WTC11 (cell line): ENCODE measurements at regions not wholly inside any gene's neighbourhood (a gene's known extent, or its start where the extent isn't known, plus 50 kb on each side); places are given as distances from the start of the nearest gene placed in this dataset.
A peak's percentile ranks its signal among the peaks of the same experiment; 100 is the strongest.
"Not testable (repeated sequence)": the region's sequence is repeated elsewhere in the genome, so short reads cannot be mapped to it uniquely, and the experiment has no call there.

ENCODE experiments used
- ATAC-seq: fragments of 200-7000 bp; cut with Tn5 transposase; 2 replicates; pipeline ENCODE4 v1.10.0; 2021; ENCODE audit warnings: mild to moderate bottlenecking, moderate library complexity
- CTCF ChIA-PET: fragments of 300-600 bp; sonication (Branson Sonifier 250); formaldehyde crosslinking; loops from one replicate; lab custom pipeline; 2021; ENCODE audit warnings: antibody characterized with exemption; lab: Charles Lee
- POLR2A ChIA-PET: fragments of 350-600 bp; sonication (Branson Sonifier 250); formaldehyde crosslinking; loops from one replicate; lab custom pipeline; 2021; ENCODE audit warnings: antibody characterized with exemption; lab: Charles Lee
- DNase-seq: peaks from one replicate; pipeline ENCODE4 v3.0.0; 2021; ENCODE audit warnings: low spot score
- H3K27ac Mint-ChIP-seq: 2 replicates; pipeline ENCODE4 v1.8.0; 2021; ENCODE audit warnings: mixed read lengths
- H3K27me3 Mint-ChIP-seq: 2 replicates; pipeline ENCODE4 v1.8.0; 2021; ENCODE audit warnings: low read depth, mild to moderate bottlenecking, moderate library complexity, mixed read lengths
- H3K36me3 Mint-ChIP-seq: 2 replicates; pipeline ENCODE4 v1.8.0; 2021; ENCODE audit warnings: mixed read lengths
- H3K4me1 Mint-ChIP-seq: 2 replicates; pipeline ENCODE4 v1.8.0; 2022; ENCODE audit warnings: mixed read lengths
- H3K4me3 Mint-ChIP-seq: 2 replicates; pipeline ENCODE4 v1.8.0; 2021; ENCODE audit warnings: mild to moderate bottlenecking, moderate library complexity, mixed read lengths
- H3K9me3 Mint-ChIP-seq: 2 replicates; pipeline ENCODE4 v1.8.0; 2021; ENCODE audit warnings: mixed read lengths
- ARID4B ChIP-seq: sonication (generic); formaldehyde crosslinking; IDR thresholded peaks from 2 replicates; pipeline ENCODE4 v1.8.0; 2023; ENCODE audit warnings: missing genetic modification reagents, mild to moderate bottlenecking, borderline replicate concordance
- ATF6 ChIP-seq: sonication (generic); formaldehyde crosslinking; IDR thresholded peaks from 2 replicates; pipeline ENCODE4 v1.8.1; 2023; ENCODE audit warnings: mild to moderate bottlenecking, missing genetic modification reagents
- CTCF ChIP-seq: fragments of 200-600 bp; IDR thresholded peaks from 2 replicates; pipeline ENCODE4 v1.8.0; 2022; ENCODE audit warnings: antibody characterized with exemption
- E2F4 ChIP-seq: sonication (generic); formaldehyde crosslinking; IDR thresholded peaks from 2 replicates; pipeline ENCODE4 v1.8.1; 2022; ENCODE audit warnings: low read depth, mild to moderate bottlenecking, moderate library complexity, missing genetic modification reagents, borderline replicate concordance
- ERG ChIP-seq: fragments of 250-450 bp; sonication (Bioruptor Pico); IDR thresholded peaks from 2 replicates; pipeline ENCODE4 v1.8.0; 2021; ENCODE audit warnings: mild to moderate bottlenecking
- JAZF1 ChIP-seq: fragments of 250-450 bp; sonication (Bioruptor Pico); IDR thresholded peaks from 2 replicates; pipeline ENCODE4 v1.9.0; 2021; ENCODE audit warnings: moderate library complexity, mild to moderate bottlenecking, inconsistent platforms
- JUN ChIP-seq: sonication (generic); formaldehyde crosslinking; IDR thresholded peaks from 2 replicates; pipeline ENCODE4 v1.8.0; 2023; ENCODE audit warnings: mild to moderate bottlenecking, missing genetic modification reagents
- NFATC4 ChIP-seq: fragments of 250-450 bp; sonication (Bioruptor Pico); IDR thresholded peaks from 2 replicates; pipeline ENCODE4 v1.9.0; 2021; ENCODE audit warnings: mild to moderate bottlenecking
- NFYB ChIP-seq: sonication (generic); formaldehyde crosslinking; conservative IDR thresholded peaks from 2 replicates; pipeline ENCODE4 v1.8.0; 2022; ENCODE audit warnings: low read depth, missing genetic modification reagents
- RORB ChIP-seq: fragments of 250-450 bp; sonication (Bioruptor Pico); IDR thresholded peaks from 2 replicates; pipeline ENCODE4 v1.9.0; 2021; ENCODE audit warnings: mild to moderate bottlenecking
- TCF7 ChIP-seq: sonication (generic); formaldehyde crosslinking; IDR thresholded peaks from 2 replicates; pipeline ENCODE4 v1.8.0; 2022; ENCODE audit warnings: mild to moderate bottlenecking, low read depth, missing genetic modification reagents, moderate library complexity
- TEAD4 ChIP-seq: sonication (generic); formaldehyde crosslinking; IDR thresholded peaks from 2 replicates; pipeline ENCODE4 v1.8.0; 2022; ENCODE audit warnings: mild to moderate bottlenecking, missing genetic modification reagents
- ZNF219 ChIP-seq: sonication (generic); formaldehyde crosslinking; IDR thresholded peaks from 2 replicates; pipeline ENCODE4 v1.8.0; 2023; ENCODE audit warnings: missing genetic modification reagents, mild to moderate bottlenecking, borderline replicate concordance
- ZNF281 ChIP-seq: sonication (generic); formaldehyde crosslinking; IDR thresholded peaks from 2 replicates; pipeline ENCODE4 v1.8.0; 2023; ENCODE audit warnings: mild to moderate bottlenecking, missing genetic modification reagents
- ZNF317 ChIP-seq: sonication (generic); formaldehyde crosslinking; IDR thresholded peaks from 2 replicates; pipeline ENCODE4 v1.8.1; 2023; ENCODE audit warnings: low read depth, mild to moderate bottlenecking, moderate library complexity, missing genetic modification reagents, borderline replicate concordance
- ZNF416 ChIP-seq: fragments of 250-450 bp; sonication (Bioruptor Pico); IDR thresholded peaks from 2 replicates; pipeline ENCODE4 v1.9.0; 2021; ENCODE audit warnings: mild to moderate bottlenecking, inconsistent platforms
- ZNF512 ChIP-seq: sonication (generic); formaldehyde crosslinking; IDR thresholded peaks from 2 replicates; pipeline ENCODE4 v1.8.1; 2022; ENCODE audit warnings: missing genetic modification reagents, borderline replicate concordance

GRCh38 chr21:8411139-8411671 is 2110.2 kb upstream of the TPTE start:
- peak overlapping the region; percentile 83 for H3K27ac Mint-ChIP-seq
- CTCF ChIA-PET, H3K36me3 Mint-ChIP-seq, H3K4me3 Mint-ChIP-seq, H3K4me1 Mint-ChIP-seq, POLR2A ChIA-PET, H3K9me3 Mint-ChIP-seq, H3K27me3 Mint-ChIP-seq, ATAC-seq, DNase-seq: not testable (repeated sequence)

GRCh38 chr21:8419925-8420560 is 2101.3 kb upstream of the TPTE start:
- H3K4me1 Mint-ChIP-seq, H3K9me3 Mint-ChIP-seq, POLR2A ChIA-PET, CTCF ChIA-PET, H3K27me3 Mint-ChIP-seq, H3K36me3 Mint-ChIP-seq, DNase-seq: not testable (repeated sequence)
- peak overlapping the region; percentile 95 for H3K27ac Mint-ChIP-seq
- H3K4me3 Mint-ChIP-seq: peak overlapping the region; percentile 4
- peak; percentile 83 for ATAC-seq
- TF ChIP-seq TCF7: peak; percentile 99
- 0 out of 2 replicates have a peak, but pooled peaks have one; percentile 55 for TF ChIP-seq ZNF281
- TF ChIP-seq ZNF317 (CRISPR knock-in tag): peak; percentile 44; the same call in 1 of the 2 replicates
- peak; percentile 91 for TF ChIP-seq RORB (CRISPR knock-in tag)
- TF ChIP-seq E2F4: peak; percentile 92
- TF ChIP-seq TEAD4 (CRISPR knock-in tag): peak; percentile 83; the same call in 1 of the 2 replicates
- TF ChIP-seq JAZF1 (CRISPR knock-in tag): peak; percentile 98
- peak; percentile 95 for TF ChIP-seq ATF6 (CRISPR knock-in tag)
- peak; percentile 75; the same call in 1 of the 2 replicates for TF ChIP-seq ARID4B
- TF ChIP-seq NFYB: 0 out of 2 replicates have a peak, but pooled peaks have one; percentile 10
- peak; percentile 90; the same call in 1 of the 2 replicates for TF ChIP-seq ZNF512 (CRISPR knock-in tag)
- peak; percentile 92; the same call in 1 of the 2 replicates for TF ChIP-seq ZNF219 (CRISPR knock-in tag)
- TF ChIP-seq CTCF: 0 out of 2 replicates have a peak, but pooled peaks have one; percentile 38
- peak; percentile 95 for TF ChIP-seq JUN (CRISPR knock-in tag)
- peak; percentile 64; the same call in 1 of the 2 replicates for TF ChIP-seq ERG (CRISPR knock-in tag)
- TF ChIP-seq NFATC4 (CRISPR knock-in tag): peak; percentile 86; the same call in 1 of the 2 replicates
- TF ChIP-seq ZNF416: peak; percentile 93; the same call in 1 of the 2 replicates
